Activated T-helper 1 cell treated with anti-CD3 and anti-CD28 coated beads, Interleukin-2, amount 50 U/mL, for 16 hours (primary cell): ENCODE measurements at regions not wholly inside any gene's neighbourhood (a gene's known extent, or its start where the extent isn't known, plus 50 kb on each side); places are given as distances from the start of the nearest gene placed in this dataset.

ENCODE experiments used
- DNase-seq, 2 donors: peaks; one replicate each; pipeline ENCODE4 v3.0.0-alpha.2; 2020; ENCODE audit warnings: low read depth in 1 of 2, low spot score in 1 of 2

- no peak for DNase-seq
These were observed 286.2 kb upstream of the ACVR2A start for GRCh38 chr2:147558620-147559019.

- DNase-seq, result no peak
These were observed 290.2 kb upstream of the ACVR2A start for GRCh38 chr2:147554521-147555107.

GRCh38 chr2:147553775-147554271 lies 291.0 kb upstream of the ACVR2A start:
- DNase-seq, result no peak

GRCh38 chr2:147550995-147551731 lies 293.7 kb upstream of the ACVR2A start:
- no peak for DNase-seq

- DNase-seq, result no peak
These were observed 295.8 kb upstream of the ACVR2A start for GRCh38 chr2:147549054-147549453.

GRCh38 chr2:147548451-147548850 lies 296.4 kb upstream of the ACVR2A start:
- no peak for DNase-seq

GRCh38 chr2:147547440-147547839 lies 297.4 kb upstream of the ACVR2A start:
- DNase-seq, result no peak

GRCh38 chr2:147546109-147546508 lies 298.7 kb upstream of the ACVR2A start:
- DNase-seq, result no peak

GRCh38 chr2:147543056-147543455 lies 301.8 kb upstream of the ACVR2A start:
- DNase-seq, result no peak

- no peak for DNase-seq
These were observed 302.5 kb upstream of the ACVR2A start for GRCh38 chr2:147542351-147542750.

- no peak for DNase-seq
These were observed 303.5 kb upstream of the ACVR2A start for GRCh38 chr2:147541314-147541713.

- no peak for DNase-seq
These were observed 306.0 kb upstream of the ACVR2A start for GRCh38 chr2:147538821-147539220.

- no peak for DNase-seq
These were observed 306.7 kb upstream of the ACVR2A start for GRCh38 chr2:147538088-147538487.

- DNase-seq, result no peak
These were observed 313.6 kb upstream of the ACVR2A start for GRCh38 chr2:147531269-147531668.

- no peak for DNase-seq
These were observed 314.8 kb upstream of the ACVR2A start for GRCh38 chr2:147530033-147530432.

- no peak for DNase-seq
These were observed 318.9 kb upstream of the ACVR2A start for GRCh38 chr2:147525819-147526489.

GRCh38 chr2:147524912-147525311 lies 319.9 kb upstream of the ACVR2A start:
- DNase-seq, result no peak

- no peak for DNase-seq
These were observed 321.4 kb upstream of the ACVR2A start for GRCh38 chr2:147523415-147523814.

GRCh38 chr2:147521936-147522335 lies 322.9 kb upstream of the ACVR2A start:
- DNase-seq, result no peak

GRCh38 chr2:147520817-147521216 lies 324.0 kb upstream of the ACVR2A start:
- DNase-seq, result no peak

- DNase-seq, result no peak
These were observed 325.7 kb upstream of the ACVR2A start for GRCh38 chr2:147519178-147519577.

- DNase-seq, result no peak
These were observed 329.6 kb upstream of the ACVR2A start for GRCh38 chr2:147515213-147515612.
